GM12878 (cell line): ENCODE measurements at regions not wholly inside any gene's neighbourhood (a gene's known extent, or its start where the extent isn't known, plus 50 kb on each side); places are given as distances from the start of the nearest gene placed in this dataset.
A peak's percentile ranks its signal among the peaks of the same experiment; 100 is the strongest.

Experiments
- ATAC-seq: fragments of 200-7000 bp; cut with Tn5 transposase; 3 replicates; pipeline ENCODE4 v1.9.1; 2020; ENCODE audit warnings: mild to moderate bottlenecking, moderate library complexity
- BruUV-seq: library from RNA; stranded (reverse); fragments of 400-500 nt; replicated peaks from 2 replicates; lab custom pipeline; 2021; lab: Mats Ljungman, UMichigan
- CTCF ChIA-PET: fragments of 300-600 bp; sonication (Branson Sonifier 250); formaldehyde crosslinking; extraction: SDS; loops from one replicate; lab custom pipeline; 2021; ENCODE audit warnings: inconsistent platforms; lab: Yijun Ruan, JAX
- POLR2A ChIA-PET: fragments of 350-600 bp; formaldehyde crosslinking; extraction: SDS; loops from one replicate; lab custom pipeline; 2021; ENCODE audit warnings: inconsistent platforms; lab: Charles Lee
- RAD21 ChIA-PET: fragments of 300-600 bp; sonication (Branson Sonifier 250); formaldehyde crosslinking; loops from one replicate; lab custom pipeline; 2023; ENCODE audit warnings: antibody characterized with exemption; ENCODE audit not compliant: unreplicated experiment; lab: Charles Lee
- SMC1A ChIA-PET: fragments of 300-600 bp; sonication (Branson Sonifier 250); formaldehyde crosslinking; loops from one replicate; lab custom pipeline; 2023; ENCODE audit not compliant: unreplicated experiment, uncharacterized antibody; lab: Charles Lee
- DNase-seq: peaks from one replicate; pipeline ENCODE4 v3.0.0-alpha.2; 2011; ENCODE audit warnings: low read depth, low spot score
- FAIRE-seq: peaks from 3 replicates; lab custom pipeline; 2011; peaks lifted over from hg19 to GRCh38; lab: Jason Lieb, UNC
- H2AFZ ChIP-seq: 2 replicates; pipeline ENCODE4 v1.6.0; 2011; ENCODE audit warnings: low read depth, low read length, control low read depth; ENCODE audit not compliant: control insufficient read depth
- H3K27ac ChIP-seq: 2 replicates; pipeline ENCODE4 v1.5.1; 2011; ENCODE audit warnings: control low read depth; ENCODE audit not compliant: control insufficient read depth, insufficient read depth
- H3K27me3 ChIP-seq, 2 experiments: replicated peaks in 1 of 2; 2 replicates each; pipeline versions ENCODE4 v1.6.0 to v1.6.1; 2011; ENCODE audit warnings: low read length in 1 of 2; ENCODE audit not compliant: control insufficient read depth in 2 of 2, insufficient read depth in 2 of 2
- H3K36me3 ChIP-seq, 2 experiments: 2 replicates each; pipeline ENCODE4 v1.5.1; 2011; ENCODE audit warnings: low read length in 1 of 2; ENCODE audit not compliant: control insufficient read depth in 2 of 2, insufficient read depth in 2 of 2
- H3K4me1 ChIP-seq: 2 replicates; pipeline ENCODE4 v1.6.1; 2011; ENCODE audit warnings: mild to moderate bottlenecking, low read length, moderate library complexity, mixed read lengths; ENCODE audit not compliant: control insufficient read depth, insufficient read depth
- H3K4me2 ChIP-seq: 2 replicates; pipeline ENCODE4 v1.6.0; 2011; ENCODE audit warnings: control low read depth; ENCODE audit not compliant: control insufficient read depth, insufficient read depth
- H3K4me3 ChIP-seq: fragments of 200-600 bp; sonication (generic); 2 replicates; pipeline ENCODE4 v1.5.1; 2016
- H3K79me2 ChIP-seq: 2 replicates; pipeline ENCODE4 v1.6.0; 2011; ENCODE audit warnings: low read length; ENCODE audit not compliant: control insufficient read depth, insufficient read depth
- H3K9ac ChIP-seq: 2 replicates; pipeline ENCODE4 v1.8.0; 2011; ENCODE audit warnings: low read length, control low read depth, mixed read lengths; ENCODE audit not compliant: control insufficient read depth, insufficient read depth
- H3K9me3 ChIP-seq: replicated peaks from 3 replicates; pipeline ENCODE4 v1.5.1; 2011; ENCODE audit warnings: mild to moderate bottlenecking, low read length; ENCODE audit not compliant: control insufficient read depth, insufficient read depth
- H4K20me1 ChIP-seq: 2 replicates; pipeline ENCODE4 v1.6.0; 2011; ENCODE audit not compliant: control insufficient read depth, insufficient read depth
- CHD4 ChIP-seq: fragments of 200-600 bp; sonication (generic); IDR thresholded peaks from 2 replicates; pipeline ENCODE4 v1.6.1; 2016; ENCODE audit warnings: mild to moderate bottlenecking
- E2F8 ChIP-seq: fragments of 450-650 bp; IDR thresholded peaks from 2 replicates; pipeline ENCODE4 v1.6.1; 2018; ENCODE audit warnings: mild to moderate bottlenecking, low read depth, moderate library complexity; ENCODE audit not compliant: partially characterized antibody
- FOXM1 ChIP-seq: IDR thresholded peaks from 2 replicates; pipeline ENCODE4 v1.6.1; 2012; ENCODE audit warnings: low read depth, mild to moderate bottlenecking, inconsistent platforms, low read length, moderate library complexity
- HDAC6 ChIP-seq: fragments of 200-600 bp; sonication (generic); IDR thresholded peaks from one replicate; pipeline ENCODE4 v1.8.0; 2017; ENCODE audit warnings: antibody characterized with exemption; ENCODE audit not compliant: unreplicated experiment
- KDM1A ChIP-seq: fragments of 200-600 bp; sonication (generic); IDR thresholded peaks from 2 replicates; pipeline ENCODE4 v1.6.1; 2016; ENCODE audit warnings: borderline replicate concordance
- KLF5 ChIP-seq: fragments of 450-650 bp; IDR thresholded peaks from 2 replicates; pipeline ENCODE4 v1.6.1; 2014; ENCODE audit warnings: mild to moderate bottlenecking; ENCODE audit not compliant: partially characterized antibody
- MLLT1 ChIP-seq: fragments of 450-650 bp; IDR thresholded peaks from 2 replicates; pipeline ENCODE4 v1.6.1; 2016; ENCODE audit warnings: mild to moderate bottlenecking
- POLR2AphosphoS2 ChIP-seq: IDR thresholded peaks from 2 replicates; pipeline ENCODE4 v1.6.1; 2011; ENCODE audit warnings: low read depth, mild to moderate bottlenecking, low read length, improper control_type of control experiment, moderate library complexity
- RAD51 ChIP-seq: fragments of 450-650 bp; IDR thresholded peaks from 2 replicates; pipeline ENCODE4 v1.6.1; 2016; ENCODE audit warnings: moderate library complexity, mild to moderate bottlenecking, inconsistent platforms
- SMARCA5 ChIP-seq: fragments of 450-650 bp; IDR thresholded peaks from 2 replicates; pipeline ENCODE4 v1.6.1; 2017; ENCODE audit warnings: mild to moderate bottlenecking
- SPI1 ChIP-seq: IDR thresholded peaks from 2 replicates; pipeline ENCODE4 v1.6.1; 2011; ENCODE audit warnings: low read depth, mild to moderate bottlenecking, low read length, moderate library complexity, borderline replicate concordance; ENCODE audit not compliant: insufficient read depth
- USF2 ChIP-seq: IDR thresholded peaks from 2 replicates; pipeline ENCODE4 v1.6.1; 2011; ENCODE audit warnings: low read depth, low read length, improper control_type of control experiment, borderline replicate concordance
- WGBS: methylation state at CpG from one replicate; pipeline ENCODE4 v1.1.6; 2016; ENCODE audit warnings: low lambda C conversion rate; ENCODE audit not compliant: insufficient replicate concordance, insufficient coverage; ENCODE audit errors: missing lambda C conversion rate; 5-methylcytosine and 5-hydroxymethylcytosine counted together
- in situ Hi-C: fragments of 300-500 bp; cut with MboI; formaldehyde crosslinking; loops from 9 replicates; pipeline ENCODE4 v1.14.3; 2018; ENCODE audit warnings: mixed read lengths
- intact Hi-C: fragments of 100-400 bp; cut with micrococcal nuclease; formaldehyde crosslinking; loops from one replicate; pipeline ENCODE4 v1.14.2; 2022; ENCODE audit not compliant: unreplicated experiment
- TF ChIP-seq, protein P1 (sequence below): fragments of 450-650 bp; IDR thresholded peaks from 2 replicates; pipeline ENCODE4 v1.6.1; 2017; ENCODE audit warnings: mild to moderate bottlenecking
- TF ChIP-seq, protein P2 (sequence below): fragments of 450-650 bp; IDR thresholded peaks from 2 replicates; pipeline ENCODE4 v1.6.1; 2017; ENCODE audit warnings: mild to moderate bottlenecking, moderate library complexity

DNA sequence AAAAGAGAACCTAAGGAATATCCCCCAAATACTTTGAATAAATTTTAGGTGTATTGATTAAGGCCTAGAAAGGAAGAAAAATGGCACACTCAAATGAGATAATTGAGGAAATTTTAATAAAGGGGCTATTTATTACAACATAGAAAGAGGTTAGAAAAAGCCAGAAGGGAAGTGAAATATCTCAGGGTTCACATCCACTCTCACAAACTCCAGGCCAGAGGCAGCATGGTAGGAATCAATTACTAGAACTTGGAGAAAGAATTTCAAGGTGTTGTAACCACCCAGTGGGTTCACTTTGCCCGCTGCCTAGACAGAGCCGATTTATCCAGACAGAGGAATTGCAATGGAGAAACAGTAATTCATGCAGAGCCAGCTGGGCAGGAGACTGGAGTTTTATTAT is 617.5 kb upstream of the ACVR2A start:
- Histone ChIP-seq H3K36me3 (no peaks in the 10 kb centered on the region), H3K27me3 (no peaks in the 10 kb centered on the region), H2AFZ (no peak overlapping the region), H3K4me3 (no peak overlapping the region), H3K9me3 (peaks cover 5% of the 10 kb centered on the region; the same call in 2 of the 3 replicates), H3K4me1 (peaks cover 15% of the 10 kb centered on the region), H3K27ac (no peak overlapping the region), H3K9ac (no peak overlapping the region), H4K20me1 (no peaks in the 10 kb centered on the region), H3K79me2 (no peaks in the 10 kb centered on the region), H3K4me2 (no peak overlapping the region)
- no peak for FAIRE-seq
- 92% methylated on average over 2 of the region's 2 CpGs for WGBS
- no peak for ATAC-seq
- RAD21 ChIA-PET: no interaction called here
- SMC1A ChIA-PET: interaction anchor here (1.9 kb wide), 1 partner anchor 47 kb away, joined by 4 read pairs; no protein-coding TSS in a partner anchor
- POLR2A ChIA-PET: no interaction called here
- CTCF ChIA-PET: no interaction called here
- no peak for DNase-seq
- in situ Hi-C loops: no loop called here
- no TSS peak for BruUV-seq
- intact Hi-C loops: no loop called here
- TF ChIP-seq USF2 (no peak), HDAC6 (no peak), E2F8 (no peak), KDM1A (no peak), RAD51 (no peak), MLLT1 (no peak), POLR2AphosphoS2 (no peak), FOXM1 (no peak), KLF5 (no peak), SPI1 (peak; percentile 69; the same call in 1 of the 2 replicates), CHD4 (no peak), SMARCA5 (no peak)
- TF ChIP-seq, protein P1, sequence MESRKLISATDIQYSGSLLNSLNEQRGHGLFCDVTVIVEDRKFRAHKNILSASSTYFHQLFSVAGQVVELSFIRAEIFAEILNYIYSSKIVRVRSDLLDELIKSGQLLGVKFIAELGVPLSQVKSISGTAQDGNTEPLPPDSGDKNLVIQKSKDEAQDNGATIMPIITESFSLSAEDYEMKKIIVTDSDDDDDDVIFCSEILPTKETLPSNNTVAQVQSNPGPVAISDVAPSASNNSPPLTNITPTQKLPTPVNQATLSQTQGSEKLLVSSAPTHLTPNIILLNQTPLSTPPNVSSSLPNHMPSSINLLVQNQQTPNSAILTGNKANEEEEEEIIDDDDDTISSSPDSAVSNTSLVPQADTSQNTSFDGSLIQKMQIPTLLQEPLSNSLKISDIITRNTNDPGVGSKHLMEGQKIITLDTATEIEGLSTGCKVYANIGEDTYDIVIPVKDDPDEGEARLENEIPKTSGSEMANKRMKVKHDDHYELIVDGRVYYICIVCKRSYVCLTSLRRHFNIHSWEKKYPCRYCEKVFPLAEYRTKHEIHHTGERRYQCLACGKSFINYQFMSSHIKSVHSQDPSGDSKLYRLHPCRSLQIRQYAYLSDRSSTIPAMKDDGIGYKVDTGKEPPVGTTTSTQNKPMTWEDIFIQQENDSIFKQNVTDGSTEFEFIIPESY: no peak
- TF ChIP-seq, protein P2, sequence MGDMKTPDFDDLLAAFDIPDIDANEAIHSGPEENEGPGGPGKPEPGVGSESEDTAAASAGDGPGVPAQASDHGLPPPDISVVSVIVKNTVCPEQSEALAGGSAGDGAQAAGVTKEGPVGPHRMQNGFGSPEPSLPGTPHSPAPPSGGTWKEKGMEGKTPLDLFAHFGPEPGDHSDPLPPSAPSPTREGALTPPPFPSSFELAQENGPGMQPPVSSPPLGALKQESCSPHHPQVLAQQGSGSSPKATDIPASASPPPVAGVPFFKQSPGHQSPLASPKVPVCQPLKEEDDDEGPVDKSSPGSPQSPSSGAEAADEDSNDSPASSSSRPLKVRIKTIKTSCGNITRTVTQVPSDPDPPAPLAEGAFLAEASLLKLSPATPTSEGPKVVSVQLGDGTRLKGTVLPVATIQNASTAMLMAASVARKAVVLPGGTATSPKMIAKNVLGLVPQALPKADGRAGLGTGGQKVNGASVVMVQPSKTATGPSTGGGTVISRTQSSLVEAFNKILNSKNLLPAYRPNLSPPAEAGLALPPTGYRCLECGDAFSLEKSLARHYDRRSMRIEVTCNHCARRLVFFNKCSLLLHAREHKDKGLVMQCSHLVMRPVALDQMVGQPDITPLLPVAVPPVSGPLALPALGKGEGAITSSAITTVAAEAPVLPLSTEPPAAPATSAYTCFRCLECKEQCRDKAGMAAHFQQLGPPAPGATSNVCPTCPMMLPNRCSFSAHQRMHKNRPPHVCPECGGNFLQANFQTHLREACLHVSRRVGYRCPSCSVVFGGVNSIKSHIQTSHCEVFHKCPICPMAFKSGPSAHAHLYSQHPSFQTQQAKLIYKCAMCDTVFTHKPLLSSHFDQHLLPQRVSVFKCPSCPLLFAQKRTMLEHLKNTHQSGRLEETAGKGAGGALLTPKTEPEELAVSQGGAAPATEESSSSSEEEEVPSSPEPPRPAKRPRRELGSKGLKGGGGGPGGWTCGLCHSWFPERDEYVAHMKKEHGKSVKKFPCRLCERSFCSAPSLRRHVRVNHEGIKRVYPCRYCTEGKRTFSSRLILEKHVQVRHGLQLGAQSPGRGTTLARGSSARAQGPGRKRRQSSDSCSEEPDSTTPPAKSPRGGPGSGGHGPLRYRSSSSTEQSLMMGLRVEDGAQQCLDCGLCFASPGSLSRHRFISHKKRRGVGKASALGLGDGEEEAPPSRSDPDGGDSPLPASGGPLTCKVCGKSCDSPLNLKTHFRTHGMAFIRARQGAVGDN: no peak
